K562 (cell line): ENCODE measurements at regions not wholly inside any gene's neighbourhood (a gene's known extent, or its start where the extent isn't known, plus 50 kb on each side); places are given as distances from the start of the nearest gene placed in this dataset.

Source experiments
- ATAC-seq: fragments of 200-7000 bp; cut with Tn5 transposase; 3 replicates; pipeline ENCODE4 v1.9.1; 2020; ENCODE audit warnings: moderate library complexity
- BruUV-seq: library from RNA; stranded (reverse); fragments of 400-500 nt; replicated peaks from 2 replicates; lab custom pipeline; 2021; lab: Mats Ljungman, UMichigan
- CTCF ChIA-PET: fragments of 300-600 bp; formaldehyde crosslinking; extraction: SDS; loops from one replicate; lab custom pipeline; 2021; ENCODE audit warnings: low intra/inter-chr PET ratio; lab: Yijun Ruan, JAX
- POLR2A ChIA-PET: fragments of 300-600, 350-650 bp; sonication (Branson Sonifier 250); formaldehyde crosslinking; extraction: SDS; loops from one replicate; lab custom pipeline; 2021; ENCODE audit warnings: antibody characterized with exemption, inconsistent platforms; lab: Yijun Ruan, JAX
- DNase-seq, 4 experiments: peaks; one replicate each; pipeline versions ENCODE4 v3.0.0 to v3.0.0-alpha.2; 2011 to 2018; ENCODE audit warnings: low spot score in 3 of 4, mixed read lengths in 3 of 4; ENCODE audit errors: extremely low read depth in 1 of 4
- FAIRE-seq: peaks from 2 replicates; lab custom pipeline; 2011; peaks lifted over from hg19 to GRCh38; lab: Jason Lieb, UNC
- H2AFZ ChIP-seq: 2 replicates; pipeline ENCODE4 v1.6.0; 2011; ENCODE audit warnings: low read depth, low read length, control low read depth, inconsistent platforms
- H3K27ac ChIP-seq: fragments of 200-600 bp; 3 replicates; pipeline ENCODE4 v1.8.0; 2011; ENCODE audit warnings: low read depth, mild to moderate bottlenecking, control low read depth, inconsistent platforms, low read length, moderate library complexity, mixed read lengths; ENCODE audit errors: extremely low read depth
- H3K27me3 ChIP-seq, 2 experiments: fragments of 300-600 bp in 1 of 2; 2 replicates in 1 of 2; 3 replicates in 1 of 2; pipeline versions ENCODE4 v1.6.0 to v1.8.0; 2011; ENCODE audit warnings: inconsistent platforms in 2 of 2, low read length in 2 of 2, mild to moderate bottlenecking in 1 of 2, mixed read lengths in 1 of 2, moderate library complexity in 1 of 2; ENCODE audit not compliant: control insufficient read depth in 2 of 2, insufficient read depth in 2 of 2
- H3K36me3 ChIP-seq: fragments of 300-600 bp; 3 replicates; pipeline ENCODE4 v1.8.0; 2011; ENCODE audit warnings: mild to moderate bottlenecking, low read length, inconsistent platforms; ENCODE audit not compliant: control insufficient read depth, insufficient read depth
- H3K4me1 ChIP-seq, 2 experiments: fragments of 200-600 bp in 1 of 2; replicated peaks in 1 of 2; 2 replicates in 1 of 2; 3 replicates in 1 of 2; pipeline versions ENCODE4 v1.5.1 to v1.8.0; 2011; ENCODE audit warnings: inconsistent platforms in 2 of 2, low read length in 2 of 2, mild to moderate bottlenecking in 1 of 2, mixed read lengths in 1 of 2, moderate library complexity in 1 of 2; ENCODE audit not compliant: control insufficient read depth in 2 of 2, insufficient read depth in 2 of 2
- H3K4me2 ChIP-seq: 2 replicates; pipeline ENCODE4 v1.6.1; 2011; ENCODE audit warnings: low read length, control low read depth, inconsistent platforms, mixed read lengths; ENCODE audit not compliant: insufficient read depth
- H3K4me3 ChIP-seq: fragments of 200-600 bp; sonication (generic), shearing (Covaris generic); 2 replicates; pipeline ENCODE4 v1.5.1; 2016; ENCODE audit warnings: control low read depth, inconsistent platforms
- H3K79me2 ChIP-seq: fragments of 200-600 bp; 3 replicates; pipeline ENCODE4 v1.8.0; 2011; ENCODE audit warnings: low read length, inconsistent platforms; ENCODE audit not compliant: control insufficient read depth, insufficient read depth
- H3K9ac ChIP-seq, 2 experiments: 2 replicates each; pipeline versions ENCODE4 v1.6.0 to v1.6.1; 2011; ENCODE audit warnings: low read depth in 2 of 2, low read length in 2 of 2, control low read depth in 1 of 2, inconsistent platforms in 1 of 2, mild to moderate bottlenecking in 1 of 2, mixed read lengths in 1 of 2; ENCODE audit not compliant: insufficient read depth in 1 of 2
- H3K9me1 ChIP-seq: one replicate; pipeline ENCODE4 v1.6.0; 2011; ENCODE audit warnings: inconsistent platforms, mild to moderate bottlenecking, low read length, moderate library complexity; ENCODE audit not compliant: control insufficient read depth, insufficient read depth
- H3K9me3 ChIP-seq: replicated peaks from 2 replicates; pipeline ENCODE4 v1.5.1; 2011; ENCODE audit warnings: low read depth, low read length, inconsistent platforms; ENCODE audit not compliant: control insufficient read depth, insufficient read depth
- H4K20me1 ChIP-seq: replicated peaks from 2 replicates; pipeline ENCODE4 v1.6.1; 2011; ENCODE audit warnings: low read length, inconsistent platforms, mixed read lengths; ENCODE audit not compliant: control insufficient read depth, insufficient read depth
- TBL1XR1 ChIP-seq, 2 experiments: IDR thresholded peaks; 2 replicates each; pipeline ENCODE4 v1.6.1; 2012; ENCODE audit warnings: improper control_type of control experiment in 2 of 2, low read length in 2 of 2, mild to moderate bottlenecking in 1 of 2
- ZFP1 ChIP-seq: fragments of 450-650 bp; formaldehyde crosslinking; IDR thresholded peaks from 2 replicates; pipeline ENCODE4 v1.4.0; 2020; ENCODE audit warnings: mild to moderate bottlenecking, mixed read lengths
- ZNF584 ChIP-seq: fragments of 200-800 bp; sonication (Bioruptor generic); IDR thresholded peaks from 2 replicates; pipeline ENCODE4 v1.6.1; 2016; ENCODE audit warnings: low read depth, mild to moderate bottlenecking, missing genetic modification characterization, missing compliant biosample characterization
- WGBS: fragments of 100-300 bp; shearing (Covaris generic); methylation state at CpG from one replicate; pipeline ENCODE4 v1.1.6; 2016; ENCODE audit warnings: low coverage, mixed read lengths; ENCODE audit not compliant: insufficient coverage; ENCODE audit errors: missing lambda C conversion rate; 5-methylcytosine and 5-hydroxymethylcytosine counted together
- in situ Hi-C: fragments of 300-500 bp; cut with MboI; formaldehyde crosslinking; loops from 4 replicates; pipeline ENCODE4 v1.15.0; 2018; ENCODE audit warnings: inconsistent platforms, mixed read lengths
- intact Hi-C: fragments of 100-400 bp; cut with micrococcal nuclease; formaldehyde crosslinking; loops from 2 replicates; pipeline ENCODE4 v1.14.2; 2022
- TF ChIP-seq, protein P1 (sequence below): fragments of 450-650 bp; IDR thresholded peaks from 2 replicates; pipeline ENCODE4 v1.6.1; 2016; ENCODE audit warnings: mild to moderate bottlenecking, moderate library complexity
- TF ChIP-seq, protein P2 (sequence below): fragments of 200-800 bp; sonication (Bioruptor generic); IDR thresholded peaks from 2 replicates; pipeline ENCODE4 v1.6.1; 2016; ENCODE audit warnings: missing genetic modification characterization, missing compliant biosample characterization

GRCh38 chr3:88443066-88443465 is 293.3 kb downstream of the C3orf38 start:
- DNase-seq (no peak), ATAC-seq (no peak), FAIRE-seq (no peak)
- POLR2A ChIA-PET, result no interaction called here
- no peaks in the 10 kb centered on the region for H3K36me3 ChIP-seq
- no peak overlapping the region for H3K4me2 ChIP-seq
- H3K9me1 ChIP-seq, result no peaks in the 10 kb centered on the region
- no TSS peak for BruUV-seq
- in situ Hi-C loops, result no loop called here
- H3K4me1 ChIP-seq, result no peaks in the 10 kb centered on the region
- CTCF ChIA-PET, result no interaction called here
- no peaks in the 10 kb centered on the region for H3K9me3 ChIP-seq
- intact Hi-C loops, result no loop called here
- H4K20me1 ChIP-seq, result no peaks in the 10 kb centered on the region
- no peaks in the 10 kb centered on the region for H3K27me3 ChIP-seq
- no peak overlapping the region for H3K9ac ChIP-seq
- H3K79me2 ChIP-seq, result no peaks in the 10 kb centered on the region
- no peak overlapping the region for H2AFZ ChIP-seq
- no peak overlapping the region for H3K27ac ChIP-seq
- WGBS, result 0% methylated on average over 1 of the region's 1 CpG
- H3K4me3 ChIP-seq, result no peak overlapping the region
- TF ChIP-seq, protein P1, sequence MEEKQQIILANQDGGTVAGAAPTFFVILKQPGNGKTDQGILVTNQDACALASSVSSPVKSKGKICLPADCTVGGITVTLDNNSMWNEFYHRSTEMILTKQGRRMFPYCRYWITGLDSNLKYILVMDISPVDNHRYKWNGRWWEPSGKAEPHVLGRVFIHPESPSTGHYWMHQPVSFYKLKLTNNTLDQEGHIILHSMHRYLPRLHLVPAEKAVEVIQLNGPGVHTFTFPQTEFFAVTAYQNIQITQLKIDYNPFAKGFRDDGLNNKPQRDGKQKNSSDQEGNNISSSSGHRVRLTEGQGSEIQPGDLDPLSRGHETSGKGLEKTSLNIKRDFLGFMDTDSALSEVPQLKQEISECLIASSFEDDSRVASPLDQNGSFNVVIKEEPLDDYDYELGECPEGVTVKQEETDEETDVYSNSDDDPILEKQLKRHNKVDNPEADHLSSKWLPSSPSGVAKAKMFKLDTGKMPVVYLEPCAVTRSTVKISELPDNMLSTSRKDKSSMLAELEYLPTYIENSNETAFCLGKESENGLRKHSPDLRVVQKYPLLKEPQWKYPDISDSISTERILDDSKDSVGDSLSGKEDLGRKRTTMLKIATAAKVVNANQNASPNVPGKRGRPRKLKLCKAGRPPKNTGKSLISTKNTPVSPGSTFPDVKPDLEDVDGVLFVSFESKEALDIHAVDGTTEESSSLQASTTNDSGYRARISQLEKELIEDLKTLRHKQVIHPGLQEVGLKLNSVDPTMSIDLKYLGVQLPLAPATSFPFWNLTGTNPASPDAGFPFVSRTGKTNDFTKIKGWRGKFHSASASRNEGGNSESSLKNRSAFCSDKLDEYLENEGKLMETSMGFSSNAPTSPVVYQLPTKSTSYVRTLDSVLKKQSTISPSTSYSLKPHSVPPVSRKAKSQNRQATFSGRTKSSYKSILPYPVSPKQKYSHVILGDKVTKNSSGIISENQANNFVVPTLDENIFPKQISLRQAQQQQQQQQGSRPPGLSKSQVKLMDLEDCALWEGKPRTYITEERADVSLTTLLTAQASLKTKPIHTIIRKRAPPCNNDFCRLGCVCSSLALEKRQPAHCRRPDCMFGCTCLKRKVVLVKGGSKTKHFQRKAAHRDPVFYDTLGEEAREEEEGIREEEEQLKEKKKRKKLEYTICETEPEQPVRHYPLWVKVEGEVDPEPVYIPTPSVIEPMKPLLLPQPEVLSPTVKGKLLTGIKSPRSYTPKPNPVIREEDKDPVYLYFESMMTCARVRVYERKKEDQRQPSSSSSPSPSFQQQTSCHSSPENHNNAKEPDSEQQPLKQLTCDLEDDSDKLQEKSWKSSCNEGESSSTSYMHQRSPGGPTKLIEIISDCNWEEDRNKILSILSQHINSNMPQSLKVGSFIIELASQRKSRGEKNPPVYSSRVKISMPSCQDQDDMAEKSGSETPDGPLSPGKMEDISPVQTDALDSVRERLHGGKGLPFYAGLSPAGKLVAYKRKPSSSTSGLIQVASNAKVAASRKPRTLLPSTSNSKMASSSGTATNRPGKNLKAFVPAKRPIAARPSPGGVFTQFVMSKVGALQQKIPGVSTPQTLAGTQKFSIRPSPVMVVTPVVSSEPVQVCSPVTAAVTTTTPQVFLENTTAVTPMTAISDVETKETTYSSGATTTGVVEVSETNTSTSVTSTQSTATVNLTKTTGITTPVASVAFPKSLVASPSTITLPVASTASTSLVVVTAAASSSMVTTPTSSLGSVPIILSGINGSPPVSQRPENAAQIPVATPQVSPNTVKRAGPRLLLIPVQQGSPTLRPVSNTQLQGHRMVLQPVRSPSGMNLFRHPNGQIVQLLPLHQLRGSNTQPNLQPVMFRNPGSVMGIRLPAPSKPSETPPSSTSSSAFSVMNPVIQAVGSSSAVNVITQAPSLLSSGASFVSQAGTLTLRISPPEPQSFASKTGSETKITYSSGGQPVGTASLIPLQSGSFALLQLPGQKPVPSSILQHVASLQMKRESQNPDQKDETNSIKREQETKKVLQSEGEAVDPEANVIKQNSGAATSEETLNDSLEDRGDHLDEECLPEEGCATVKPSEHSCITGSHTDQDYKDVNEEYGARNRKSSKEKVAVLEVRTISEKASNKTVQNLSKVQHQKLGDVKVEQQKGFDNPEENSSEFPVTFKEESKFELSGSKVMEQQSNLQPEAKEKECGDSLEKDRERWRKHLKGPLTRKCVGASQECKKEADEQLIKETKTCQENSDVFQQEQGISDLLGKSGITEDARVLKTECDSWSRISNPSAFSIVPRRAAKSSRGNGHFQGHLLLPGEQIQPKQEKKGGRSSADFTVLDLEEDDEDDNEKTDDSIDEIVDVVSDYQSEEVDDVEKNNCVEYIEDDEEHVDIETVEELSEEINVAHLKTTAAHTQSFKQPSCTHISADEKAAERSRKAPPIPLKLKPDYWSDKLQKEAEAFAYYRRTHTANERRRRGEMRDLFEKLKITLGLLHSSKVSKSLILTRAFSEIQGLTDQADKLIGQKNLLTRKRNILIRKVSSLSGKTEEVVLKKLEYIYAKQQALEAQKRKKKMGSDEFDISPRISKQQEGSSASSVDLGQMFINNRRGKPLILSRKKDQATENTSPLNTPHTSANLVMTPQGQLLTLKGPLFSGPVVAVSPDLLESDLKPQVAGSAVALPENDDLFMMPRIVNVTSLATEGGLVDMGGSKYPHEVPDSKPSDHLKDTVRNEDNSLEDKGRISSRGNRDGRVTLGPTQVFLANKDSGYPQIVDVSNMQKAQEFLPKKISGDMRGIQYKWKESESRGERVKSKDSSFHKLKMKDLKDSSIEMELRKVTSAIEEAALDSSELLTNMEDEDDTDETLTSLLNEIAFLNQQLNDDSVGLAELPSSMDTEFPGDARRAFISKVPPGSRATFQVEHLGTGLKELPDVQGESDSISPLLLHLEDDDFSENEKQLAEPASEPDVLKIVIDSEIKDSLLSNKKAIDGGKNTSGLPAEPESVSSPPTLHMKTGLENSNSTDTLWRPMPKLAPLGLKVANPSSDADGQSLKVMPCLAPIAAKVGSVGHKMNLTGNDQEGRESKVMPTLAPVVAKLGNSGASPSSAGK, result no peak
- TF ChIP-seq ZNF584 (no peak), TBL1XR1 (IDR thresholded peaks at IDR 0.05; ENCODE audit: low read length in 2 of 2) (no peak), ZFP1 (no peak)
- TF ChIP-seq, protein P2, sequence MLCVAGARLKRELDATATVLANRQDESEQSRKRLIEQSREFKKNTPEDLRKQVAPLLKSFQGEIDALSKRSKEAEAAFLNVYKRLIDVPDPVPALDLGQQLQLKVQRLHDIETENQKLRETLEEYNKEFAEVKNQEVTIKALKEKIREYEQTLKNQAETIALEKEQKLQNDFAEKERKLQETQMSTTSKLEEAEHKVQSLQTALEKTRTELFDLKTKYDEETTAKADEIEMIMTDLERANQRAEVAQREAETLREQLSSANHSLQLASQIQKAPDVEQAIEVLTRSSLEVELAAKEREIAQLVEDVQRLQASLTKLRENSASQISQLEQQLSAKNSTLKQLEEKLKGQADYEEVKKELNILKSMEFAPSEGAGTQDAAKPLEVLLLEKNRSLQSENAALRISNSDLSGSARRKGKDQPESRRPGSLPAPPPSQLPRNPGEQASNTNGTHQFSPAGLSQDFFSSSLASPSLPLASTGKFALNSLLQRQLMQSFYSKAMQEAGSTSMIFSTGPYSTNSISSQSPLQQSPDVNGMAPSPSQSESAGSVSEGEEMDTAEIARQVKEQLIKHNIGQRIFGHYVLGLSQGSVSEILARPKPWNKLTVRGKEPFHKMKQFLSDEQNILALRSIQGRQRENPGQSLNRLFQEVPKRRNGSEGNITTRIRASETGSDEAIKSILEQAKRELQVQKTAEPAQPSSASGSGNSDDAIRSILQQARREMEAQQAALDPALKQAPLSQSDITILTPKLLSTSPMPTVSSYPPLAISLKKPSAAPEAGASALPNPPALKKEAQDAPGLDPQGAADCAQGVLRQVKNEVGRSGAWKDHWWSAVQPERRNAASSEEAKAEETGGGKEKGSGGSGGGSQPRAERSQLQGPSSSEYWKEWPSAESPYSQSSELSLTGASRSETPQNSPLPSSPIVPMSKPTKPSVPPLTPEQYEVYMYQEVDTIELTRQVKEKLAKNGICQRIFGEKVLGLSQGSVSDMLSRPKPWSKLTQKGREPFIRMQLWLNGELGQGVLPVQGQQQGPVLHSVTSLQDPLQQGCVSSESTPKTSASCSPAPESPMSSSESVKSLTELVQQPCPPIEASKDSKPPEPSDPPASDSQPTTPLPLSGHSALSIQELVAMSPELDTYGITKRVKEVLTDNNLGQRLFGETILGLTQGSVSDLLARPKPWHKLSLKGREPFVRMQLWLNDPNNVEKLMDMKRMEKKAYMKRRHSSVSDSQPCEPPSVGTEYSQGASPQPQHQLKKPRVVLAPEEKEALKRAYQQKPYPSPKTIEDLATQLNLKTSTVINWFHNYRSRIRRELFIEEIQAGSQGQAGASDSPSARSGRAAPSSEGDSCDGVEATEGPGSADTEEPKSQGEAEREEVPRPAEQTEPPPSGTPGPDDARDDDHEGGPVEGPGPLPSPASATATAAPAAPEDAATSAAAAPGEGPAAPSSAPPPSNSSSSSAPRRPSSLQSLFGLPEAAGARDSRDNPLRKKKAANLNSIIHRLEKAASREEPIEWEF (CRISPR knock-in tag), result no peak
